DND-41 (cell line): ENCODE measurements at regions not wholly inside any gene's neighbourhood (a gene's known extent, or its start where the extent isn't known, plus 50 kb on each side); places are given as distances from the start of the nearest gene placed in this dataset.

ENCODE experiments used
- CTCF ChIP-seq: IDR thresholded peaks from 2 replicates; pipeline ENCODE4 v1.5.1; 2012; ENCODE audit warnings: borderline replicate concordance, low read length, moderate library complexity, mild to moderate bottlenecking; ENCODE audit not compliant: poor library complexity, severe bottlenecking; ENCODE audit errors: extremely low read depth
- EZH2 ChIP-seq: IDR thresholded peaks from 3 replicates; pipeline ENCODE4 v1.6.1; 2012; ENCODE audit warnings: borderline replicate concordance, low read depth, mild to moderate bottlenecking, moderate library complexity, low read length, inconsistent platforms; ENCODE audit not compliant: severe bottlenecking

GRCh38 chr12:127165567-127166392 lies 1101.2 kb upstream of the TMEM132C start:
- TF ChIP-seq CTCF (no peak), EZH2 (no peak)
